Neural crest cell (in vitro differentiated cells): ENCODE measurements at regions not wholly inside any gene's neighbourhood (a gene's known extent, or its start where the extent isn't known, plus 50 kb on each side); places are given as distances from the start of the nearest gene placed in this dataset.

Experiments used
- DNase-seq: peaks from one replicate; pipeline ENCODE4 v3.0.0; 2021; ENCODE audit warnings: low read depth, mixed read lengths, low spot score
- H3K27ac Mint-ChIP-seq: one replicate; pipeline ENCODE4 v1.8.0; 2021; ENCODE audit warnings: mild to moderate bottlenecking, mixed read lengths; ENCODE audit not compliant: unreplicated experiment
- H3K27me3 Mint-ChIP-seq: 2 replicates; pipeline ENCODE4 v1.8.0; 2021; ENCODE audit warnings: low read depth, mild to moderate bottlenecking, mixed read lengths
- H3K36me3 Mint-ChIP-seq: 2 replicates; pipeline ENCODE4 v1.8.0; 2021; ENCODE audit warnings: low read depth, mild to moderate bottlenecking, mixed read lengths
- H3K4me1 Mint-ChIP-seq: 2 replicates; pipeline ENCODE4 v1.8.0; 2021; ENCODE audit warnings: mixed read lengths
- H3K4me3 Mint-ChIP-seq: one replicate; pipeline ENCODE4 v1.8.0; 2021; ENCODE audit warnings: mild to moderate bottlenecking, mixed read lengths
- H3K9me3 Mint-ChIP-seq: 2 replicates; pipeline ENCODE4 v1.8.0; 2021; ENCODE audit warnings: mixed read lengths
- CTCF ChIP-seq: fragments of 200-600 bp; sonication (generic); conservative IDR thresholded peaks from 2 replicates; pipeline ENCODE4 v1.5.0; 2021; ENCODE audit warnings: antibody characterized with exemption, mild to moderate bottlenecking

DNA sequence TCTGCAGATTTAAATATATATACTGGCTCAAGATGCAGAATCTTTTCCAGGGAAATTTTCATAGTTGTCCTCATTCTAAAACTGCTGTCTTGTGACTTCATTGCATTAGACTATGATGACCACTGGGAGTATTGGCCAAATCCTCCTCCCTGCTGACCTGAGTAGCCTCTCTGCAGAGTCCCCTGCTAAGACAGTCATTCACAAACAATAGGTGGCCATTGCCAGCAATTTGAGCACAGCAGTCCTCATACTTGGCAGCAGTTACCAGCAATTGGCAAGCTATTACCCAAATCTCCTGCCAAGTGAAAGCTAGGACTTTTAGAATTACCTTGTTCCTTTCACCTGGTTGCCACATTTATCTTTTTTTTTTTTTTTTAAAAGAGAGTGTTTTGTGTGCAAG is 325.8 kb downstream of the FAT3 start:
- DNase-seq = no peak
- no peaks in the 10 kb centered on the region for H3K9me3 Mint-ChIP-seq
- no peaks in the 10 kb centered on the region for H3K36me3 Mint-ChIP-seq
- peaks cover 11% of the 10 kb centered on the region for H3K4me1 Mint-ChIP-seq
- no peaks in the 10 kb centered on the region for H3K27me3 Mint-ChIP-seq
- TF ChIP-seq CTCF = no peak
- H3K4me3 Mint-ChIP-seq = no peak overlapping the region
- H3K27ac Mint-ChIP-seq = no peak overlapping the region

DNA sequence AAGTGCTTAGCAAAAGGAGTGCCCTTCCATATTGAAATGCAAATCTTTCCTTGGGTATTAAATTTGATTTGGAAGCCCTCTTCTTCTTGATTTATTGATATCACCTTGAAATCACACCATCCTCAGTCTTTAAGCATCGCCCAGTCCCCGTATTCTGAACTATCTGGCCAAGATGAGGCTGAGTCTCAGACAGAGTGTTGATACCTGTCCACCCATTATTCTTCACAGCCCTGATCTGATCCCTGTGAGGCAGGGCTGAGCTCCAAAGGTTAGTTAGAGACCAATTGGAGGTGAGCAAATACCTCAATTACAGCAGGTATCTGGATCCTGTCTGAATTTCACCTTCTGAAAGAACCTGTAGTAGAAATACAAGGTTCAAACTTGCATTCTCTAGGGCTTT is 326.3 kb downstream of the FAT3 start:
- Mint-ChIP-seq H3K36me3 (no peaks in the 10 kb centered on the region), H3K9me3 (no peaks in the 10 kb centered on the region), H3K27me3 (no peaks in the 10 kb centered on the region), H3K4me1 (peaks cover 10% of the 10 kb centered on the region), H3K27ac (no peak overlapping the region), H3K4me3 (no peak overlapping the region)
- DNase-seq = no peak
- no peak for TF ChIP-seq CTCF

- TF ChIP-seq CTCF = peak; percentile 70
- Mint-ChIP-seq H3K27ac (no peak overlapping the region), H3K36me3 (no peaks in the 10 kb centered on the region), H3K4me1 (no peaks in the 10 kb centered on the region), H3K27me3 (no peaks in the 10 kb centered on the region), H3K4me3 (no peak overlapping the region), H3K9me3 (no peaks in the 10 kb centered on the region)
- DNase-seq = no peak
Measured at GRCh38 chr11:92552942-92553341, 328.3 kb downstream of the FAT3 start.

GRCh38 chr11:92554688-92555087 is 330.1 kb downstream of the FAT3 start:
- no peaks in the 10 kb centered on the region for H3K27me3 Mint-ChIP-seq
- H3K36me3 Mint-ChIP-seq = no peaks in the 10 kb centered on the region
- no peak overlapping the region for H3K27ac Mint-ChIP-seq
- H3K9me3 Mint-ChIP-seq = no peaks in the 10 kb centered on the region
- no peaks in the 10 kb centered on the region for H3K4me1 Mint-ChIP-seq
- H3K4me3 Mint-ChIP-seq = no peak overlapping the region
- no peak for DNase-seq
- no peak for TF ChIP-seq CTCF

DNA sequence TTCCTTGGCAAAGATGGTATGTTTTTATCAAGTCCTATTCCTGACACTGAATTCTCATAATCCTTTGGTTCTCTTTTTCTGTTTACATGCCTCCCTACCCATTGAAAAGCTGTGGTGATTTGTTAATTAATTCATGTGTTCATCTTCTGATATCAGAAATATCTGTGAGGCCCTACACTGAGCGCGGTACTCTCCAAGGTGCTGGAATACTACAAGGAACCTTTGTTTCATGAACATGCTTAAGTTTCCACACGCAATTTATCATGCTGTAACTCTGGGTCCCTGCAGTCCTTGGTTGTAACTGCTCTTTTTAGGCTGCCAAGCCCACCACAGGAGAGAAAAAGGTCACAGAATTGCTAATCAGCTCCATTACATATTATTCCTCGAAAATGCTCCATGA is 331.8 kb downstream of the FAT3 start:
- Mint-ChIP-seq H3K9me3 (no peaks in the 10 kb centered on the region), H3K4me3 (no peak overlapping the region), H3K36me3 (no peaks in the 10 kb centered on the region), H3K27me3 (no peaks in the 10 kb centered on the region), H3K27ac (no peak overlapping the region), H3K4me1 (no peaks in the 10 kb centered on the region)
- no peak for DNase-seq
- TF ChIP-seq CTCF = no peak

DNA sequence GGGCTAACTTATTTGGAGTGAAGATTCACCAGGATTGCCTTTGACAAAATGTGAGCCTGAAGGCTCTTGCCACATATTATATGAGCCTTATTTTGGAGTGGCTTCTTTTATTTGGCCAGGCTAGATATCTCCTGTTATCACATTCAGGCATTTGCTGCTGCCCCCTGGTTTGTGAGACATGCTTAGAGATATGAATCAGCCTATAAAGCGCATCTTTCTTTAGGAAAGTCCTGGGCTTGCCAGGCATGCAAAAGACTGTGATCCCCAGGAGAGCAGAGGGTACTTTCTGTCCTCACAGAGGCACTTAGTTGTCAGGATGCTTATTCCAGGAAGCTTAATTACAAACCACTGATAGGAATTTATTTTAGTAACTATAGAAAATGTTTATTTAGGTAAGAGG is 333.3 kb downstream of the FAT3 start:
- H3K36me3 Mint-ChIP-seq = no peaks in the 10 kb centered on the region
- no peaks in the 10 kb centered on the region for H3K9me3 Mint-ChIP-seq
- no peaks in the 10 kb centered on the region for H3K4me1 Mint-ChIP-seq
- DNase-seq = no peak
- TF ChIP-seq CTCF = no peak
- no peak overlapping the region for H3K27ac Mint-ChIP-seq
- no peaks in the 10 kb centered on the region for H3K27me3 Mint-ChIP-seq
- no peak overlapping the region for H3K4me3 Mint-ChIP-seq
